Activated T-helper 17 cell treated with anti-CD3 and anti-CD28 coated beads, Interleukin-2, amount 50 U/mL, for 72 hours (primary cell): ENCODE measurements at regions not wholly inside any gene's neighbourhood (a gene's known extent, or its start where the extent isn't known, plus 50 kb on each side); places are given as distances from the start of the nearest gene placed in this dataset.

Experiments
- ATAC-seq: fragments of 150-1000 bp; cut with Tn5 transposase; replicated peaks from 2 replicates; pipeline ENCODE4 v1.10.0; 2021; ENCODE audit warnings: mild to moderate bottlenecking, moderate library complexity
- H3K27ac Mint-ChIP-seq: one replicate; pipeline ENCODE4 v1.8.0; 2022; ENCODE audit warnings: mixed read lengths
- H3K27me3 Mint-ChIP-seq: one replicate; pipeline ENCODE4 v1.8.0; 2022; ENCODE audit warnings: mixed read lengths
- H3K36me3 Mint-ChIP-seq: one replicate; pipeline ENCODE4 v1.8.0; 2022; ENCODE audit warnings: low read depth, mild to moderate bottlenecking, mixed read lengths
- H3K4me1 Mint-ChIP-seq: one replicate; pipeline ENCODE4 v1.8.0; 2022; ENCODE audit warnings: mixed read lengths
- H3K4me3 Mint-ChIP-seq: one replicate; pipeline ENCODE4 v1.8.0; 2022; ENCODE audit warnings: mild to moderate bottlenecking, mixed read lengths
- H3K9me3 Mint-ChIP-seq: one replicate; pipeline ENCODE4 v1.8.0; 2022; ENCODE audit warnings: mixed read lengths

DNA sequence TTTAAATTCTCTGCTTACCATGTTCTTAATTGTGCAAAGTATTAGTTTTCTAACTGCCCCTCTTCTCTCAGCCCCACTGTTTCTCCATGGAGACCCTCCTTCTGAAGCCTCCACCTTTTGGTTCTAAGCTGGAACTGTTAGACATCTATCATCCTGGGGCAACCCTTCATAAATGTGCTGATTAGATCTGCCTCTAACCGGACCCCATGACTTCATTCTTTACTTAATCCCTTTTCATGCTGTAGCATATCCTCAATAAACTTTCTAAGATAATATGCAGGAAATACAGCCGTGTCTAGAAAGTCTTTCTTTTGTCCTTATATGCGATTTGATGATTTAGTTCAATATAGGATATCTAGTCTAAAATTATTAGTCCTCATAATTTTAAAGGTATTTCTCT lies 1020.1 kb downstream of the ADGRL2 start:
- Mint-ChIP-seq H3K9me3 (no peaks in the 10 kb centered on the region), H3K36me3 (no peaks in the 10 kb centered on the region), H3K4me1 (peaks cover 9% of the 10 kb centered on the region), H3K4me3 (no peak overlapping the region), H3K27ac (no peak overlapping the region), H3K27me3 (no peaks in the 10 kb centered on the region)
- no peak for ATAC-seq

GRCh38 chr1:82819234-82819633 lies 1018.5 kb downstream of the ADGRL2 start:
- Mint-ChIP-seq H3K27me3 (no peaks in the 10 kb centered on the region), H3K27ac (no peak overlapping the region)

DNA sequence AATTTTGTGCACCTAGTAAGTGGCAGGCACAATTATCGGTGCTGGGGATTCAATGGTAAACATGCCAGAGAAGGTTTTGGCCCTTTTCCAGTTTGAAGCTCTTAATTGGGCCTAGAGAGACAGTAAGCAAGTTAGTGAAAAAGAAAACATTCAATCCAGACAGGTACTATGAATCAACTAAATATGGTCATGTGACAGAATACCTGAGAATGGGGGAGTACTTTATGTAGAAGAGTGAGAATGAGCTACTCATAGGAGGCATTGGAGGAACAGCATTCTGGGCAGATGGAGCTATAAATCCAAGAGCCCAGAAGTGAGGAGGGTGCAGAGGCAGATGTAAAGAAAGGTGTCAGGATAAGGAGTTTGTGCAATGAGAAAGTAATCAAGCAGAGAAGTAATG lies 1017.9 kb downstream of the ADGRL2 start:
- Mint-ChIP-seq H3K36me3 (no peaks in the 10 kb centered on the region), H3K4me3 (peak overlapping the region; percentile 13), H3K27me3 (no peaks in the 10 kb centered on the region), H3K9me3 (no peaks in the 10 kb centered on the region), H3K4me1 (peaks cover 9% of the 10 kb centered on the region), H3K27ac (no peak overlapping the region)
- no peak for ATAC-seq

More at GRCh38 chr1:82819234-82819633, 1018.5 kb downstream of the ADGRL2 start:
- peaks cover 9% of the 10 kb centered on the region for H3K4me1 Mint-ChIP-seq
- H3K36me3 Mint-ChIP-seq: no peaks in the 10 kb centered on the region
- H3K4me3 Mint-ChIP-seq: peak overlapping the region; percentile 13
- H3K9me3 Mint-ChIP-seq: no peaks in the 10 kb centered on the region
- peak; percentile 42 for ATAC-seq

DNA sequence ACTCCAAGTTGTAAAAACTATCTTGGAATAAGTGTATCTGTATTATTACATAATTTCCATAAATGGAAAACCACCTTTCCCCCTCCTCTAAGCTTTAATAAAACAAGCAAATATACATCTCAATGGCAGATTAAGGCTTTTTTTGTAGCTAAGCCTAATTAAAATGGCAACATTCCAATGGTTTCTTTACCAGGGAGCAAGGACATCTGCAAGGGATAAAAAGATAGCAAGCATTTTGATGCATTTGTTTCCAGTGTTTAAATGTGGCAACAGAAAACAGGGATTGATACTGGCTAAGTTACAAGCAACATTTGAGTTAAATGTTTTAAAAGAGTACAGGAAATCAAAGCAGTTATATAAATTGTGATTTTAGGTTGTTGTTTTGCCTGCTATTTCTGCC lies 1012.7 kb downstream of the ADGRL2 start:
- no peaks in the 10 kb centered on the region for H3K4me1 Mint-ChIP-seq
- no peaks in the 10 kb centered on the region for H3K36me3 Mint-ChIP-seq
- no peaks in the 10 kb centered on the region for H3K27me3 Mint-ChIP-seq
- ATAC-seq: no peak
- no peak overlapping the region for H3K27ac Mint-ChIP-seq
- H3K9me3 Mint-ChIP-seq: peaks cover 5% of the 10 kb centered on the region
- H3K4me3 Mint-ChIP-seq: no peak overlapping the region

DNA sequence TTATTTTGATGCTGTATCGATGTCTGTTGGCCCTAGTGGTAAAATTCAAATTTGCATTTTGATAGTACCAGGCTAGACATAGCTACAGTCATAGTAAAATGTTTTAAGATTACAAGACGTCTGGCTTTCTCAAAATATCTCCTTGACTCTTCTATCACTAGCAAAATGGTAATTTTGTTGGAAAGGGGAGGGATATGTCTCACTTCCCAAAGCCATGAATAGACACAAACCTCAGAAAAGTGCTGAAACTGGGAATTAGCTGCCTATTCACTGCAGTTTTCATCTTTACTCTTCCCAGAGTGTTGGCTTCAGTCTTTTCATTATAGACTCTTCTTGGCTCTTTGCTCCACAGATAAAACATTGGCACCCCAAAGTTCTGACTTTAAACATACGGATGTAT lies 1009.9 kb downstream of the ADGRL2 start:
- H3K27ac Mint-ChIP-seq: no peak overlapping the region
- no peaks in the 10 kb centered on the region for H3K36me3 Mint-ChIP-seq
- no peaks in the 10 kb centered on the region for H3K27me3 Mint-ChIP-seq
- H3K9me3 Mint-ChIP-seq: peaks cover 5% of the 10 kb centered on the region
- H3K4me3 Mint-ChIP-seq: no peak overlapping the region
- H3K4me1 Mint-ChIP-seq: no peaks in the 10 kb centered on the region
- no peak for ATAC-seq

GRCh38 chr1:82807563-82807962 lies 1006.8 kb downstream of the ADGRL2 start:
- H3K4me1 Mint-ChIP-seq: no peaks in the 10 kb centered on the region
- ATAC-seq: no peak
- H3K27me3 Mint-ChIP-seq: no peaks in the 10 kb centered on the region
- H3K27ac Mint-ChIP-seq: no peak overlapping the region
- peaks cover 5% of the 10 kb centered on the region for H3K9me3 Mint-ChIP-seq
- H3K36me3 Mint-ChIP-seq: no peaks in the 10 kb centered on the region
- H3K4me3 Mint-ChIP-seq: no peak overlapping the region

- Mint-ChIP-seq H3K4me1 (no peaks in the 10 kb centered on the region), H3K36me3 (no peaks in the 10 kb centered on the region), H3K27me3 (peaks cover 2% of the 10 kb centered on the region), H3K4me3 (no peak overlapping the region), H3K27ac (no peak overlapping the region), H3K9me3 (peaks cover 3% of the 10 kb centered on the region)
- ATAC-seq: no peak
These were observed 1005.4 kb downstream of the ADGRL2 start for GRCh38 chr1:82806133-82806532.

- Mint-ChIP-seq H3K9me3 (peaks cover 12% of the 10 kb centered on the region), H3K36me3 (no peaks in the 10 kb centered on the region), H3K4me3 (no peak overlapping the region)
These were observed 1000.4 kb downstream of the ADGRL2 start for GRCh38 chr1:82801176-82801575.

GRCh38 chr1:82800721-82801120 lies 1000.0 kb downstream of the ADGRL2 start:
- Mint-ChIP-seq H3K9me3 (peaks cover 12% of the 10 kb centered on the region), H3K4me1 (no peaks in the 10 kb centered on the region), H3K27me3 (peaks cover 3% of the 10 kb centered on the region), H3K36me3 (no peaks in the 10 kb centered on the region), H3K4me3 (no peak overlapping the region), H3K27ac (no peak overlapping the region)
- no peak for ATAC-seq

More at GRCh38 chr1:82801176-82801575, 1000.4 kb downstream of the ADGRL2 start:
- peaks cover 3% of the 10 kb centered on the region for H3K27me3 Mint-ChIP-seq
- H3K27ac Mint-ChIP-seq: no peak overlapping the region
- ATAC-seq: no peak
- no peaks in the 10 kb centered on the region for H3K4me1 Mint-ChIP-seq

- ATAC-seq: no peak
- H3K4me1 Mint-ChIP-seq: no peaks in the 10 kb centered on the region
- peaks cover 12% of the 10 kb centered on the region for H3K9me3 Mint-ChIP-seq
- H3K27ac Mint-ChIP-seq: no peak overlapping the region
- peaks cover 3% of the 10 kb centered on the region for H3K27me3 Mint-ChIP-seq
- no peaks in the 10 kb centered on the region for H3K36me3 Mint-ChIP-seq
- no peak overlapping the region for H3K4me3 Mint-ChIP-seq
These were observed 998.5 kb downstream of the ADGRL2 start for GRCh38 chr1:82799261-82799660.

- Mint-ChIP-seq H3K36me3 (no peaks in the 10 kb centered on the region), H3K27me3 (no peaks in the 10 kb centered on the region), H3K4me3 (no peak overlapping the region), H3K27ac (no peak overlapping the region), H3K4me1 (no peaks in the 10 kb centered on the region), H3K9me3 (peaks cover 13% of the 10 kb centered on the region)
- ATAC-seq: no peak
These were observed 994.9 kb downstream of the ADGRL2 start for GRCh38 chr1:82795508-82796149.

DNA sequence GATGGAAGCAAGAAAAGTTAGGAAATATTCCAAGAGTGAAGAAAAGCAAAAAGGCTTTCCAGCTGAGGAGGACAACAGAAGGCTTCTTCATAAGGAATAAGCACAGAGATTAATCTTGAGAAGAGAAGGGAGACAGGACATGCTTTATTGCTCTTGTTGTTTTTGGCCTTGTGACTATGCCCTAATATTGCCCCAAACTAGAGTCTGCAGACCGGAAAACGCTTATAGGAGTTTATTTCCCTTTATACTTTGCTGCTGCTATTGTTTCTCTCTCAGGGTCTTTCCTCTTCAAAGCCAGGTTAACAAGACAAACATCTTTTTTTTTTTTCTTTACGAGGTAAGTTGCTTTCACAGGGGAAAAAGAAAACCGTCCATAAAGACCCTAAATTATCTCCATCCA lies 991.4 kb downstream of the ADGRL2 start:
- Mint-ChIP-seq H3K36me3 (no peaks in the 10 kb centered on the region), H3K4me3 (no peak overlapping the region), H3K27me3 (no peaks in the 10 kb centered on the region), H3K4me1 (no peaks in the 10 kb centered on the region), H3K9me3 (peaks cover 4% of the 10 kb centered on the region), H3K27ac (no peak overlapping the region)
- no peak for ATAC-seq

GRCh38 chr1:82790556-82790955 lies 989.8 kb downstream of the ADGRL2 start:
- Mint-ChIP-seq H3K27me3 (no peaks in the 10 kb centered on the region), H3K4me1 (no peaks in the 10 kb centered on the region), H3K36me3 (no peaks in the 10 kb centered on the region), H3K9me3 (peaks cover 4% of the 10 kb centered on the region), H3K27ac (no peak overlapping the region), H3K4me3 (no peak overlapping the region)
- ATAC-seq: no peak

DNA sequence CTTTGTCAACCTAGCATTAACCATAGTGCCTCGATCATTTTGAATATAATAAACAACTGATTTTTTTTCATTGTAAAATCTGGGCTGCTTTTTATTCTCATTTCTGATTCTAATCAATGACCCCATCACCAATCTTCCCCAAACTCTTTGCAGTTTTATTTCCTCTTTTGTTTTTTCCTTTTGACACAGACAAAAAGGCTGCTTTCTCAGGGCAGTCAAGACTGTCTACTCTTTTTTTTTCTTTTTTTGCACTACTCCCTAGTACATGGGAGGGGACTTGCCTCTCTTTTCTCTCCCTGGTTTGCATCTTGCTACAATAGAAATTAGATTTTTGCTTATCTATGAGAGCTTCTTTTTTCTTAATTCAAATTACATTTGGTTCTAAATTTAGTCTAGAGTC lies 987.9 kb downstream of the ADGRL2 start:
- no peak overlapping the region for H3K4me3 Mint-ChIP-seq
- no peaks in the 10 kb centered on the region for H3K4me1 Mint-ChIP-seq
- H3K9me3 Mint-ChIP-seq: peaks cover 4% of the 10 kb centered on the region
- no peak for ATAC-seq
- no peak overlapping the region for H3K27ac Mint-ChIP-seq
- H3K27me3 Mint-ChIP-seq: no peaks in the 10 kb centered on the region
- H3K36me3 Mint-ChIP-seq: no peaks in the 10 kb centered on the region

DNA sequence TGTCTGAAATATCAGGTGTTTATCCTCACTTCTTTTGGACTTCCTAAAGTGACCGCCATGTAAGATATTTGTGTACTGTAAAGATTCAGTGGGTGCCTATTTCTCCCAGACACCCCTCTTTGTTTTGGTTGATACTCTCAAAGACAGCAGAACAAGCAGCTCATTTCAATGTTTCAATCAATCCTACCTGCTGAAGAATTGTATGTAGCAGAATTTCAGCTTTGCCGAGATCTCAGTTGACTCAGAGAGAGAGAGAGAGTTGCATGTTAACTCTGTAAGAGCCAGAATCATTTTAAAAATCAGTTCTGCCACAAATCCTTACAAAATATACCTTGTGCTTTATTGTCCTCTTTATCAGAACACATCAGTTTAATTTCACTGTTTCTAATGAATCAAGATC lies 987.3 kb downstream of the ADGRL2 start:
- Mint-ChIP-seq H3K27me3 (no peaks in the 10 kb centered on the region), H3K9me3 (peaks cover 4% of the 10 kb centered on the region), H3K4me1 (no peaks in the 10 kb centered on the region), H3K4me3 (no peak overlapping the region), H3K27ac (no peak overlapping the region), H3K36me3 (no peaks in the 10 kb centered on the region)
- no peak for ATAC-seq

DNA sequence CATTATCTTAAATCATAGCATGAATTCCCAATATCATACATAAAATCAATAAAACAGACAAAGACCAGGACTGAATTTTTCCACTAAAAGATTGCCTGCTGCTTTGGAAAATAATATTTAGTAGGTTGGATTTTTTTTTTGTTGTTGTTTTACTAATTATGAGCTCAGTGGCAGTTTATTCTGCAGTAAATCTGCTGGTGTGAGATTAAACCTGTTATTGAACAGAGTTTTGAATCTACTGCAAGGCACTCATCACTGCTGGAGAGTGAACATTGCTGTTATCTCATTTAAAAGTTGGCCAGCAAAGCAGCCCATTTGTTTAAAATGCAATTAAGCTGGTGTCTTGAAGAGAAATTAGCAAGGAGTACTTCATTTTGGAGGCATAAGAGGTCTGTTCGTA lies 986.1 kb downstream of the ADGRL2 start:
- no peaks in the 10 kb centered on the region for H3K36me3 Mint-ChIP-seq
- ATAC-seq: no peak
- no peak overlapping the region for H3K27ac Mint-ChIP-seq
- no peaks in the 10 kb centered on the region for H3K4me1 Mint-ChIP-seq
- no peaks in the 10 kb centered on the region for H3K27me3 Mint-ChIP-seq
- H3K4me3 Mint-ChIP-seq: no peak overlapping the region
- H3K9me3 Mint-ChIP-seq: peaks cover 4% of the 10 kb centered on the region
